Neural progenitor cell (in vitro differentiated cells): ENCODE measurements at regions not wholly inside any gene's neighbourhood (a gene's known extent, or its start where the extent isn't known, plus 50 kb on each side); places are given as distances from the start of the nearest gene placed in this dataset.

Experiments
- EZH2 ChIP-seq: fragments of 200-600 bp; sonication (generic); IDR thresholded peaks from 2 replicates; pipeline ENCODE4 v1.6.1; 2017; ENCODE audit warnings: antibody characterized with exemption, mild to moderate bottlenecking, moderate library complexity
- EZH2phosphoT487 ChIP-seq: fragments of 200-600 bp; sonication (generic); IDR thresholded peaks from 2 replicates; pipeline ENCODE4 v1.6.1; 2017; ENCODE audit warnings: antibody characterized with exemption
- TF ChIP-seq, protein P1 (sequence below): fragments of 200-600 bp; sonication (generic); IDR thresholded peaks from 2 replicates; pipeline ENCODE4 v1.5.1; 2017; ENCODE audit warnings: antibody characterized with exemption, mild to moderate bottlenecking

DNA sequence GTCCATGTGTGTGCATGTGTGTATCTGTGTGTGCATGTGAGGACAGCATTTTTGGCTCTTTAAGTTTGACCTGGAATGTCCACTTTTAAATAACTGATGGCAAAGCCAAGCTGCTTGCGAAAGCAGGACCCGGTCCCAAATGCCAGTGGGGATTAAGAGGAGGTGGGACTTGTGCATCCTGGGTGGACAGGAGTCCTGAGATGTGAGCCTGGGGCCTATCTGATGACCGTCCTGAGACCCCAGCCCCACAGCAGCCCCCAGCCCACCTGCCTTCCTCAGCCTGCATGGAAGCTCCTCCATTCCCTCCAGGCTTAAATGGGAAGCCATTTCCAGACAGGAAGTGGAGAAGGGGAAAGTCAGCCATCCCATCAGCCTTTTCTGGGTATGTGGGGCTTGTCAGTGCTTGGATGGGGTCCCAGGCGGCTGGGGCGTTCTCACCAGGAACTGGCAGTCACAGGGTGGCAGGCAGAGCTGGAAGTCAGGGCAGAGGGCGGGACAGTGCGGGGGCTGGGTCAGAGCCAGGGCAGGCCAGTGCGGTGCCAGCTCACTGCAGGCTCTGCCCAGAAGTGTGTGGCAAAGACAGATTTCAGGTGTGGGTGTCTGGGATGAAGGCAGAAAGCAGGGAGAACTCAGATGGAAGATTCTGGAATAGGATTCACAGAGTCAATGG lies 117.8 kb downstream of the ACKR3 start:
- TF ChIP-seq, protein P1, sequence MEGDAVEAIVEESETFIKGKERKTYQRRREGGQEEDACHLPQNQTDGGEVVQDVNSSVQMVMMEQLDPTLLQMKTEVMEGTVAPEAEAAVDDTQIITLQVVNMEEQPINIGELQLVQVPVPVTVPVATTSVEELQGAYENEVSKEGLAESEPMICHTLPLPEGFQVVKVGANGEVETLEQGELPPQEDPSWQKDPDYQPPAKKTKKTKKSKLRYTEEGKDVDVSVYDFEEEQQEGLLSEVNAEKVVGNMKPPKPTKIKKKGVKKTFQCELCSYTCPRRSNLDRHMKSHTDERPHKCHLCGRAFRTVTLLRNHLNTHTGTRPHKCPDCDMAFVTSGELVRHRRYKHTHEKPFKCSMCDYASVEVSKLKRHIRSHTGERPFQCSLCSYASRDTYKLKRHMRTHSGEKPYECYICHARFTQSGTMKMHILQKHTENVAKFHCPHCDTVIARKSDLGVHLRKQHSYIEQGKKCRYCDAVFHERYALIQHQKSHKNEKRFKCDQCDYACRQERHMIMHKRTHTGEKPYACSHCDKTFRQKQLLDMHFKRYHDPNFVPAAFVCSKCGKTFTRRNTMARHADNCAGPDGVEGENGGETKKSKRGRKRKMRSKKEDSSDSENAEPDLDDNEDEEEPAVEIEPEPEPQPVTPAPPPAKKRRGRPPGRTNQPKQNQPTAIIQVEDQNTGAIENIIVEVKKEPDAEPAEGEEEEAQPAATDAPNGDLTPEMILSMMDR = no peak
- TF ChIP-seq EZH2phosphoT487 (no peak), EZH2 (no peak)
